ENCODE measurements at regions not wholly inside any gene's neighbourhood (a gene's known extent, or its start where the extent isn't known, plus 50 kb on each side); places are given as distances from the start of the nearest gene placed in this dataset.
"Not testable (repeated sequence)": the region's sequence is repeated elsewhere in the genome, so short reads cannot be mapped to it uniquely, and the experiment has no call there.

DNA sequence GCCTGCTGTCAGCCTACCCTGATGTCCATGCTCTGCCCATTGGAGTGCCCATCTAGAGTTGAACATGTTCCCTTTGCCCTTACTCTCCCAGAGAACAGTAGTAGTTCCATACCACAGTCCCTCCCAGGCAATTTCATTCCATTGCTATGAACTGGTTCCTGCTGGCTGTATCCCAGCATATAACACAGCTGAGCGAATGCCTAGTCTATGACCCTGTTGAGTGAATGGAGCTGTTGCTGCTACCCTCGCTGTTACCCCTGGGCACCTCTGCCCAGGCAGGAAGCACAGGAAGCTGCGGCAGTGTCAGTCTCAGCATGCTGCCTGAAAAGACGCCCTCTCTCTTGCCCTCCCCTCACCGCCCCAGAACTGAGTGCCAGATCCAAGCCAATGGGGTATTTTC is 73.3 kb downstream of the SOX3 start:
- Histone ChIP-seq H3K4me3 (ENCODE audit: low read depth, low read length) (no peak overlapping the region), H3K27ac (ENCODE audit: extremely low read depth, low read depth, low read length) (no peak overlapping the region), H3K4me1 (ENCODE audit: control insufficient read depth, insufficient read depth, low read length) (peaks cover 3% of the 10 kb centered on the region; the same call in 1 of the 2 replicates), H3K9me3 (ENCODE audit: control insufficient read depth, insufficient read depth, low read depth, low read length) (no peaks in the 10 kb centered on the region), H3K36me3 (ENCODE audit: control insufficient read depth in 2 of 2, insufficient read depth in 1 of 2, low read length in 2 of 2) (no peaks in the 10 kb centered on the region)
- no peak for TF ChIP-seq ZNF548 (tag by site-specific recombination; IDR thresholded peaks at IDR 0.05)
- TF ChIP-seq IKZF3 (tag by site-specific recombination; IDR thresholded peaks at IDR 0.05): no peak
- no peak for TF ChIP-seq MYNN (tag by site-specific recombination; IDR thresholded peaks at IDR 0.05; ENCODE audit: borderline replicate concordance)
- no peak for TF ChIP-seq ZNF621 (tag by site-specific recombination; IDR thresholded peaks at IDR 0.05)
- TF ChIP-seq ZNF324 (tag by site-specific recombination; IDR thresholded peaks at IDR 0.05): no peak
- TF ChIP-seq ZNF544 (tag by site-specific recombination; IDR thresholded peaks at IDR 0.05): no peak
- TF ChIP-seq ZNF433 (tag by site-specific recombination; IDR thresholded peaks at IDR 0.05; ENCODE audit: low read depth): no peak
- TF ChIP-seq ZXDB (tag by site-specific recombination; IDR thresholded peaks at IDR 0.05): no peak
- TF ChIP-seq ZNF768 (tag by site-specific recombination; IDR thresholded peaks at IDR 0.05): no peak
- no peak for TF ChIP-seq ZNF571 (tag by site-specific recombination; IDR thresholded peaks at IDR 0.05)
- no peak for TF ChIP-seq SCRT2 (tag by site-specific recombination; IDR thresholded peaks at IDR 0.05)
- POLR2A ChIA-PET: no interaction called here
- CTCF ChIA-PET: interaction anchor here (0.7 kb wide), 1 partner anchor 14 kb away, joined by 3 read pairs; no protein-coding TSS in a partner anchor

DNA sequence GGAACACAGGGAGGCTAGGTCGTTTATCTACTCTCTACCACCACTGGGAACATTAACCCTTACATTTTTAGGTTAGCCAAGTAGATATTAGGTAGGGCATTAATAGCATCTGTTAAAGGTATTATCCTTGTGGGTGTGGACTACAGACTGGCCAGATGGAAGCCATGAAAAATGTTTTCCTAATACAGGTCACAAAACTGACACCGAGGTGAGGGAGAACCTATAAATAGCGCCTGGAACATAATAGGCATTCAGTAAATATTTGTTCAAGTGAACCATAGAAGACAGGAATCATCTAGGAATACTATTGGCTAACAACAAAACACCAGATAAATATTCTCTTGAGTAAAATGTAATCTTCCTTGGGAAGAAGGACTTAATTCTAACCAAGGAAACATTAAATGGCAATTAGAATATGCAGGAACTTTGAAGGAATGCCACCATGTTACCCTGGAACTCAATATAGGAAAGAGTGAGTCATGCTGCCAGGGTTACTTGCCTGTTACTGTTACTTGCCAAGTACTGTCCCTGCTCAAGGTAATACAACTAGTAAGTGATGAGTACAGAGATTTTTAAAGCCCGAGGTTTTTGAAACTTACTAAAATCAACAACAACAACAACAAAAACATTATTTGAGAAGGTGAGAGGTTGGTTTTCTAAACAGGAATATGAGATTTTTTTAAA is 79.0 kb downstream of the SOX3 start:
- Histone ChIP-seq H3K4me3 (ENCODE audit: low read depth, low read length) (no peak overlapping the region), H3K27ac (ENCODE audit: extremely low read depth, low read depth, low read length) (no peak overlapping the region), H3K36me3 (ENCODE audit: control insufficient read depth in 2 of 2, insufficient read depth in 1 of 2, low read length in 2 of 2) (no peaks in the 10 kb centered on the region), H3K4me1 (ENCODE audit: control insufficient read depth, insufficient read depth, low read length) (no peaks in the 10 kb centered on the region), H3K9me3 (ENCODE audit: control insufficient read depth, insufficient read depth, low read depth, low read length) (no peaks in the 10 kb centered on the region)
- ChIA-PET POLR2A (no interaction called here), CTCF (no interaction called here)
- no peak for TF ChIP-seq ZNF133 (tag by site-specific recombination; IDR thresholded peaks at IDR 0.05)

DNA sequence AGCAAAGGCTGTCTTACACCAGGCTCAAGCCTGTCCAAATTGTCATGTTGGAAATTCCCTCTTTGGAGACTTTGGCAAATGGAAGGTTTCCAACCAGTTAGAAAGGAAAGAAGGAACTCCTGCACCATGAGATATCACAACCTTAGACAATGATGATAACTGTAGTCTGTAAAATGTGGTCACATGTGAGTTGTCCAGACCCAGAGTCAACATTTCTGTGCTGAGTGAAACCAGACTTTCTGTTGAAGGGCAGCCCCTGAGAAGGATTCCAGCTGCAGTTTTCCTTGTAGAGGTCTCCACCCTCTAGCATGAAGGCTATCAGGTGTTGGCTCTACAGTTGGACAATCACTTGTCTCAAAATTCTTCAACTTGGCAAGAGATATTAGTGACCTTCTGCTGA is 82.4 kb downstream of the SOX3 start:
- POLR2A ChIA-PET: no interaction called here
- CTCF ChIA-PET: interaction anchor here (0.6 to 0.7 kb wide), 2 partner anchors 11 to 587 kb away, joined by 3 to 4 read pairs; no protein-coding TSS in a partner anchor
- Histone ChIP-seq H3K9me3 (ENCODE audit: control insufficient read depth, insufficient read depth, low read depth, low read length) (no peaks in the 10 kb centered on the region), H3K4me1 (ENCODE audit: control insufficient read depth, insufficient read depth, low read length) (no peaks in the 10 kb centered on the region), H3K36me3 (ENCODE audit: control insufficient read depth in 2 of 2, insufficient read depth in 1 of 2, low read length in 2 of 2) (no peaks in the 10 kb centered on the region), H3K4me3 (ENCODE audit: low read depth, low read length) (no peak overlapping the region), H3K27ac (ENCODE audit: extremely low read depth, low read depth, low read length) (no peak overlapping the region)
- TF ChIP-seq BCL11A (tag by site-specific recombination; IDR thresholded peaks at IDR 0.05; ENCODE audit: low read depth): no peak

DNA sequence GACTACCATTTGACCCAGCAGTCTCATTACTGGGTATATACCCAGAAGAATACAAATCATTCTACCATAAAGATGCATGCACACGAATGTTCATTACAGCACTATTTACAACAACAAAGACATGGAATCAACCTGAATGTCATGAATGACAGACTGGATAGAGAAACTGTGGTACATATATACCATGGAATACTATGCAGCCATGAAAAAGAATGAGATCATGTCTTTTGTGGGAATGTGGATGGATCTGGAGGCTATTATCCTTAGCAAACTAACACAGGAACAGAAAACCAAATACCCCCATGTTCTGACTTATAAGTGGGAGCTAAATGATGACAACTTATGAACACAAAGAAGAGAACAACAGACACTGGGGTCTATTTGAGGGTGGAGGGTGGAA is 102.7 kb downstream of the SOX3 start:
- CTCF ChIA-PET; H3K36me3 ChIP-seq (ENCODE audit: control insufficient read depth in 2 of 2, insufficient read depth in 1 of 2, low read length in 2 of 2); POLR2A ChIA-PET; H3K27ac ChIP-seq (ENCODE audit: extremely low read depth, low read depth, low read length); H3K4me1 ChIP-seq (ENCODE audit: control insufficient read depth, insufficient read depth, low read length); H3K9me3 ChIP-seq (ENCODE audit: control insufficient read depth, insufficient read depth, low read depth, low read length); H3K4me3 ChIP-seq (ENCODE audit: low read depth, low read length): not testable (repeated sequence)
- peak; percentile 85 for TF ChIP-seq ZNF146 (tag by site-specific recombination; IDR thresholded peaks at IDR 0.05)

DNA sequence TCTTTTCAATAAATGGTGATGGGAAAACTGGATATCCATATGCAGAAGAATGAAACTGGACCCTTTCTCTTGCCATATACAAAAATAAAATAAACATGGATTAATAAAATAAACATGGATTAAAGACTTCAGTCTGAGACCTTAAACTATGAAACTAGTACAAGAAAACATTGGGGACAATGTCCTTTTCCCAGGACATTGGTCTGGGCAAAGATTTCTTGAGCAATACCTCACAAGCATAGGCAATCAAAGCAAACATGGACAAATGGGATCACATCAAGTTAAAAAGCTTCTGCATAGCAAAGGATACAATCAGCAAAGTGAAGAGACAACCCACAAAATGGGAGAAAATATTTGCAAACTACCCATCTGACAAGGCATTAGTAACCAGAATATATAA is 108.5 kb downstream of the SOX3 start:
- H3K4me3 ChIP-seq (ENCODE audit: low read depth, low read length); CTCF ChIA-PET; H3K36me3 ChIP-seq (ENCODE audit: control insufficient read depth in 2 of 2, insufficient read depth in 1 of 2, low read length in 2 of 2); POLR2A ChIA-PET; H3K4me1 ChIP-seq (ENCODE audit: control insufficient read depth, insufficient read depth, low read length); H3K9me3 ChIP-seq (ENCODE audit: control insufficient read depth, insufficient read depth, low read depth, low read length); H3K27ac ChIP-seq (ENCODE audit: extremely low read depth, low read depth, low read length): not testable (repeated sequence)

Data from HEK293 (cell line).